CD4-positive, CD25-positive, alpha-beta regulatory T cell (primary cell): ENCODE measurements at regions not wholly inside any gene's neighbourhood (a gene's known extent, or its start where the extent isn't known, plus 50 kb on each side); places are given as distances from the start of the nearest gene placed in this dataset.

Experiments used
- ATAC-seq, 2 donors: fragments of 150-1000 bp; cut with Tn5 transposase; one replicate each; pipeline ENCODE4 v1.10.0; 2021; ENCODE audit warnings: low read depth in 2 of 2, moderate number of reproducible peaks in 2 of 2, moderate library complexity in 1 of 2
- DNase-seq, 3 donors: peaks; one replicate each; pipeline versions ENCODE4 v3.0.0 to v3.0.0-alpha.2; 2012 to 2022; ENCODE audit warnings: mixed read lengths in 1 of 3
- H3K27ac ChIP-seq: one replicate; pipeline ENCODE4 v1.7.0; 2013; ENCODE audit warnings: mild to moderate bottlenecking, low read length; ENCODE audit not compliant: insufficient read depth, poor library complexity, severe bottlenecking
- H3K27me3 ChIP-seq: one replicate; pipeline ENCODE4 v1.7.0; 2013; ENCODE audit warnings: low read length; ENCODE audit not compliant: control insufficient read depth, insufficient read depth
- H3K36me3 ChIP-seq: one replicate; pipeline ENCODE4 v1.7.0; 2013; ENCODE audit warnings: mild to moderate bottlenecking, low read length, moderate library complexity; ENCODE audit not compliant: control insufficient read depth, insufficient read depth
- H3K4me1 ChIP-seq: 2 replicates; pipeline ENCODE4 v1.7.0; 2013; ENCODE audit warnings: mild to moderate bottlenecking, low read length; ENCODE audit not compliant: insufficient read depth, control insufficient read depth, poor library complexity, severe bottlenecking
- H3K4me3 ChIP-seq: one replicate; pipeline ENCODE4 v1.7.0; 2013; ENCODE audit warnings: low read depth, mild to moderate bottlenecking, low read length, moderate library complexity
- H3K9me3 ChIP-seq, 2 experiments: 1 replicate in 1 of 2; 2 replicates in 1 of 2; pipeline ENCODE4 v1.7.0; 2013; ENCODE audit warnings: low read length in 2 of 2, mild to moderate bottlenecking in 1 of 2, moderate library complexity in 1 of 2; ENCODE audit not compliant: control insufficient read depth in 2 of 2
- H3K27ac Mint-ChIP-seq, 3 donors: one replicate each; pipeline ENCODE4 v1.8.0; 2020 to 2022; ENCODE audit warnings: mild to moderate bottlenecking in 3 of 3, mixed read lengths in 3 of 3, moderate library complexity in 2 of 3
- H3K27me3 Mint-ChIP-seq: one replicate; pipeline ENCODE4 v1.8.0; 2022; ENCODE audit warnings: mild to moderate bottlenecking, mixed read lengths
- H3K36me3 Mint-ChIP-seq: one replicate; pipeline ENCODE4 v1.8.0; 2020; ENCODE audit warnings: mixed read lengths
- H3K4me1 Mint-ChIP-seq, 4 donors: one replicate each; pipeline ENCODE4 v1.8.0; 2020 to 2022; ENCODE audit warnings: mixed read lengths in 4 of 4, mild to moderate bottlenecking in 1 of 4
- H3K4me3 Mint-ChIP-seq, 4 donors: one replicate each; pipeline ENCODE4 v1.8.0; 2020 to 2022; ENCODE audit warnings: mild to moderate bottlenecking in 4 of 4, mixed read lengths in 4 of 4, moderate library complexity in 3 of 4
- H3K9me3 Mint-ChIP-seq, 7 donors: one replicate each; pipeline ENCODE4 v1.8.0; 2020 to 2022; ENCODE audit warnings: mixed read lengths in 7 of 7, mild to moderate bottlenecking in 3 of 7, moderate library complexity in 2 of 7

GRCh38 chrX:45778616-45779015 lies 577.9 kb upstream of the DIPK2B start:
- ATAC-seq (no peak), DNase-seq (no peak)
- Histone ChIP-seq H3K9me3 (no peaks in the 10 kb centered on the region), H3K4me3 (no peak overlapping the region), H3K27ac (no peak overlapping the region), H3K36me3 (no peaks in the 10 kb centered on the region), H3K4me1 (peaks cover 3% of the 10 kb centered on the region), H3K27me3 (no peaks in the 10 kb centered on the region)
- Mint-ChIP-seq H3K9me3 (peaks cover 0 to 3% (median 0%) of the 10 kb centered on the region in 7 donors), H3K36me3 (no peaks in the 10 kb centered on the region), H3K27me3 (no peaks in the 10 kb centered on the region), H3K4me3 (no peak overlapping the region), H3K4me1 (peaks cover 0 to 34% (median 12%) of the 10 kb centered on the region in 4 donors), H3K27ac (no peak overlapping the region)

GRCh38 chrX:45777366-45777765 lies 576.7 kb upstream of the DIPK2B start:
- ATAC-seq = no peak
- Mint-ChIP-seq H3K4me1 (peaks cover 0 to 40% (median 14%) of the 10 kb centered on the region in 4 donors), H3K27me3 (no peaks in the 10 kb centered on the region), H3K36me3 (no peaks in the 10 kb centered on the region), H3K4me3 (peak overlapping the region in 1 of 4 donors; percentile 17), H3K9me3 (peaks cover 0 to 3% (median 0%) of the 10 kb centered on the region in 7 donors), H3K27ac (peak overlapping the region in 2 of 3 donors; percentile 6 to 38)
- no peaks in the 10 kb centered on the region for H3K36me3 ChIP-seq
- no peaks in the 10 kb centered on the region for H3K27me3 ChIP-seq
- no peak for DNase-seq
- no peaks in the 10 kb centered on the region for H3K9me3 ChIP-seq
- H3K27ac ChIP-seq = no peak overlapping the region
- H3K4me1 ChIP-seq = peaks cover 3% of the 10 kb centered on the region
- H3K4me3 ChIP-seq = no peak overlapping the region

- H3K4me3 ChIP-seq = no peak overlapping the region
- no peak for DNase-seq
- Mint-ChIP-seq H3K4me3 (no peak overlapping the region), H3K36me3 (no peaks in the 10 kb centered on the region), H3K27ac (no peak overlapping the region), H3K4me1 (peaks cover 12 to 55% (median 26%) of the 10 kb centered on the region in 4 donors), H3K27me3 (no peaks in the 10 kb centered on the region), H3K9me3 (peaks cover 0 to 3% (median 0%) of the 10 kb centered on the region in 7 donors)
- no peak for ATAC-seq
- no peaks in the 10 kb centered on the region for H3K36me3 ChIP-seq
- H3K4me1 ChIP-seq = peaks cover 16% of the 10 kb centered on the region
- no peaks in the 10 kb centered on the region for H3K27me3 ChIP-seq
- H3K9me3 ChIP-seq = no peaks in the 10 kb centered on the region
- no peak overlapping the region for H3K27ac ChIP-seq
Measured at GRCh38 chrX:45775468-45775867, 574.8 kb upstream of the DIPK2B start.

GRCh38 chrX:45774961-45775360 lies 574.3 kb upstream of the DIPK2B start:
- Mint-ChIP-seq H3K36me3 (no peaks in the 10 kb centered on the region), H3K4me1 (peaks cover 12 to 55% (median 27%) of the 10 kb centered on the region in 4 donors), H3K27ac (no peak overlapping the region)

GRCh38 chrX:45773572-45773971 lies 572.9 kb upstream of the DIPK2B start:
- no peak for ATAC-seq
- no peaks in the 10 kb centered on the region for H3K27me3 ChIP-seq
- no peak overlapping the region for H3K4me3 Mint-ChIP-seq

More at GRCh38 chrX:45774961-45775360, 574.3 kb upstream of the DIPK2B start:
- DNase-seq = no peak
- Histone ChIP-seq H3K27ac (no peak overlapping the region), H3K36me3 (no peaks in the 10 kb centered on the region), H3K4me3 (no peak overlapping the region), H3K27me3 (no peaks in the 10 kb centered on the region), H3K4me1 (peaks cover 18% of the 10 kb centered on the region), H3K9me3 (no peaks in the 10 kb centered on the region)
- Mint-ChIP-seq H3K4me3 (peak overlapping the region in 1 of 4 donors; percentile 38), H3K9me3 (peaks cover 0 to 3% (median 0%) of the 10 kb centered on the region in 7 donors), H3K27me3 (no peaks in the 10 kb centered on the region)
- no peak for ATAC-seq

GRCh38 chrX:45771560-45772340 lies 571.1 kb upstream of the DIPK2B start:
- peaks cover 15% of the 10 kb centered on the region for H3K4me1 ChIP-seq

More at GRCh38 chrX:45773572-45773971, 572.9 kb upstream of the DIPK2B start:
- Histone ChIP-seq H3K4me3 (no peak overlapping the region), H3K27ac (no peak overlapping the region), H3K9me3 (no peaks in the 10 kb centered on the region), H3K4me1 (peaks cover 18% of the 10 kb centered on the region), H3K36me3 (no peaks in the 10 kb centered on the region)
- Mint-ChIP-seq H3K27ac (peak overlapping the region in 1 of 3 donors; percentile 78), H3K27me3 (no peaks in the 10 kb centered on the region), H3K4me1 (peaks cover 8 to 61% (median 24%) of the 10 kb centered on the region in 4 donors), H3K9me3 (peaks cover 0 to 1% (median 0%) of the 10 kb centered on the region in 7 donors), H3K36me3 (no peaks in the 10 kb centered on the region)
- no peak for DNase-seq

GRCh38 chrX:45771114-45771513 lies 570.4 kb upstream of the DIPK2B start:
- Mint-ChIP-seq H3K9me3 (no peaks in the 10 kb centered on the region), H3K4me3 (peak overlapping the region; percentile 83 to 96 (median 91)), H3K27me3 (no peaks in the 10 kb centered on the region), H3K36me3 (no peaks in the 10 kb centered on the region), H3K27ac (peak overlapping the region; percentile 88 to 95 (median 90)), H3K4me1 (peaks cover 12 to 58% (median 27%) of the 10 kb centered on the region in 4 donors)
- peak overlapping the region; percentile 79 for H3K27ac ChIP-seq
- H3K36me3 ChIP-seq = no peaks in the 10 kb centered on the region
- no peaks in the 10 kb centered on the region for H3K27me3 ChIP-seq
- no peak for ATAC-seq
- H3K9me3 ChIP-seq = no peaks in the 10 kb centered on the region
- peak overlapping the region; percentile 95 for H3K4me3 ChIP-seq
- DNase-seq = no peak
- H3K4me1 ChIP-seq = peaks cover 15% of the 10 kb centered on the region

More at GRCh38 chrX:45771560-45772340, 571.1 kb upstream of the DIPK2B start:
- Mint-ChIP-seq H3K9me3 (no peaks in the 10 kb centered on the region), H3K36me3 (no peaks in the 10 kb centered on the region), H3K27ac (peak overlapping the region; percentile 88 to 95 (median 90)), H3K4me3 (peak overlapping the region; percentile 83 to 96 (median 91)), H3K27me3 (no peaks in the 10 kb centered on the region), H3K4me1 (peaks cover 12 to 62% (median 27%) of the 10 kb centered on the region in 4 donors)
- Histone ChIP-seq H3K36me3 (no peaks in the 10 kb centered on the region), H3K4me3 (peak overlapping the region; percentile 95), H3K9me3 (no peaks in the 10 kb centered on the region), H3K27ac (peak overlapping the region; percentile 79), H3K27me3 (no peaks in the 10 kb centered on the region)
- peak; percentile 70 to 82 for ATAC-seq
- peak; percentile 28 to 78 (median 52) for DNase-seq
